Skeletal muscle cell (primary cell): ENCODE measurements at regions not wholly inside any gene's neighbourhood (a gene's known extent, or its start where the extent isn't known, plus 50 kb on each side); places are given as distances from the start of the nearest gene placed in this dataset.
"Not testable (repeated sequence)": the region's sequence is repeated elsewhere in the genome, so short reads cannot be mapped to it uniquely, and the experiment has no call there.

Source experiments
- DNase-seq: peaks from one replicate; pipeline ENCODE4 v3.0.0-alpha.2; 2010; ENCODE audit warnings: low read depth
- H3K4me3 ChIP-seq: 2 replicates; pipeline ENCODE4 v1.5.1; 2011; ENCODE audit warnings: low read depth, mild to moderate bottlenecking, control low read depth, low read length, moderate library complexity

DNA sequence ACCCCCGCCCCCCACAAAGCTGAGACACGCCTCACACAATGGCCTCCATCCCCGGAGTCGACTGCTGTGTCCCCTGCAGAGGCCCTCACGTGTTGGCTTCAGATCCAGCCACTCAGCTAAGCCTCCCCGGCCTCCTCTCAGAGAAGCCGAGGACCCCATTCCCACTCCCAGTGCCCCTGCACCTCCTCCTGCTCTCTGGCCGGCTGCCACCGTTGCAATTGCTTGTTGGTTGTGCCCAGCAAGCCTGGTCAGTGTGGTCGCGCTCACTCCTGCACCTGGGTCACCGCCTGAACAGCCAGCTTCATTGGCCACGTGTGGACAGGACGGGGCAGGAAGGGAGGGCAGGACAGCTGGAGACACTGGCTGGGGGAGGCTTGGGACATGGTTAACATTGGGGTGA is 191.5 kb upstream of the SALL3 start:
- H3K4me3 ChIP-seq: no peak overlapping the region
- no peak for DNase-seq

DNA sequence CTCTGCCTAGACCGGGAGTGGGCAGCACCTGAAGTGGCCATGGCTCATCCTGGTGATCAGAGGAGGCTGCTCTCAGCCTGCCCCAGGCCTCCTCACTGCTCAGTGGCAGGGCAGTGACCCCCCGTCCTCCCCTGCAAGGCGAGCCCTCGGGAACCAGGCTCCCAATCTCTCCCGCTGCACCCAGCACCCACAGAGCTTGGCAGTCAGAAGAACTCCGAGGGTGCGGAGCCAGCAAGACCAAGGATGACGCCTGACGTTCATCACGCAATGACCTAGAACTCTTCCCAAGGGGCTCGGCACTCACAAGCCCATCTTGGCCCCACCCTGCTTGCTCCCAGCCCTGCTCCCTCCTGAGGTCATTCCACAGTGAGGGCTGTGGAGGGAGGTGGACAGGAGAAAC is 189.8 kb upstream of the SALL3 start:
- DNase-seq: no peak
- H3K4me3 ChIP-seq: no peak overlapping the region

DNA sequence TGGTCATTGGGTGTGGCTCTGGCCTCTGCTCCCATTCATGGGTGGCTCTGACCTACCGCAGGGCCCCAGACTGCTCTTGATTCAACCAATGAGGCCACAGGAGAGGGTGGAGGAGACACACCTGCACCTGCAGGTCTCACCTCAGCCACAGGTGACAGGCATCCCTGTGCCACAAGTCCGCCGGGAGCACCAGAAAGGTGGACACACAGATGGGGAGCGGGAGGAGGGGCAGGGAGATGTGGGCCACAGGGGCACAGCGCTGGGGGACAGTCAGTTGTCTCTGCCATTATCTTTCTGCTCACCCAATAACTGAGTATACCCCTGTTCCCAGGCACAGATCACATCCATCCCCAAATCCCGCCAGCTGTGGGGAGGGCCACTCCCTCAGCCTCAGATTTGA is 189.1 kb upstream of the SALL3 start:
- no peak for DNase-seq
- no peak overlapping the region for H3K4me3 ChIP-seq

DNA sequence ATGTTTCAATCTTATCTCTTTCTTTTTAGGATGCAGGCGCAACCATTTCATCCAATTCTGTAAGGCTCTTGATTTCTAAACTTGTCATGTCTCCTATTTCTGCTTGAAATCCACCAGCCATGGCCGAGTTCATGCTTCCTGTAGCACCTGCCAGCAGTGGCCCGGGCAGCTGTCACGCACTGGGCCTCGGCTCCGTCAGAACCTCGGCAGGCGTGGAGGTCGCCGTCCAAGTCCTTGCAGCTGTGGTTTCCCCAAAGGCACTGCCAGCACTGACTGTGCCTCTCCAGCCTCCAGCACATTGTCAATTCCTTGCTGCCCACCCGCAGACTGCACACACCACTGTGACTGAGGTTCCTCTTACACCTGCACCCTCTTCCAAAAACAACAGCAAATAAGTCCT is 188.7 kb upstream of the SALL3 start:
- H3K4me3 ChIP-seq: no peak overlapping the region
- no peak for DNase-seq

DNA sequence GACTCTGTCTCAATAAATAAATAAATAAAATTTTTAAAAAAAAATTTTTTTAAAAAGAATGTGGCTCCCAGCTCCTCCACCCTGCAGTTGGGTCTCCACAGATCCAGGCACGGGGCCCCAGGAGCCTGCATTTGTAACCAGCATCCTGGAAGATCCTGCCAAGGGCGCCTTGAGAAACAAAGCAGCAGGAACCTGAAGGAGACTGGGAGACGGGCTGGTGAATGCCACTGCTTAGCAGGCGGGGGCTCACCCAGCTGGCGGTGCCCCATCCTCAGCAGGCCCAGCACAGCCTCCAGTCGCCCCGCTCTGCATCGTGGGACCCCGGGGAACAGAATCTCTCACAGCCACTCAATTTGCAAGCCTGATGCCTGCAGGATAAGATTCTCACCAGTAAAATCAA is 187.5 kb upstream of the SALL3 start:
- no peak overlapping the region for H3K4me3 ChIP-seq
- DNase-seq: no peak

DNA sequence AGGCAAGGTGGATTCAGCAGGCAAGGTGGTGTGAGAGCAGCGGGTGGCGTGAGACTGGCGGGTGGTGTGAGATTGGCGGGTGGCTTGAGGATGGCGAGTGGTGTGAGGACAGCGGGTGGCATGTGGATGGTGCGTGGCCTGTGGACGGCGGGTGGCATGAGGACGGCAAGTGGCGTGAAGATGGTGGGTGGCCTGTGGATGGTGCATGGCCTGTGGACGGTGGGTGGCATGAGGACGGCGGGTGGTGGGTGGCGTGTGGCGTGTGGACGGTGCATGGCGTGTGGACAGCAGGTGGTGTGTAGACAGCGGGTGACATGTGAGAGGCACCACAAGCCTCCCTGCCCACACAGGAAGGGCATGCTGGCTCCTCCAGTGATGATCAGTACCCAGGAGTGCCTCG is 186.9 kb upstream of the SALL3 start:
- H3K4me3 ChIP-seq: no peak overlapping the region
- no peak for DNase-seq

DNA sequence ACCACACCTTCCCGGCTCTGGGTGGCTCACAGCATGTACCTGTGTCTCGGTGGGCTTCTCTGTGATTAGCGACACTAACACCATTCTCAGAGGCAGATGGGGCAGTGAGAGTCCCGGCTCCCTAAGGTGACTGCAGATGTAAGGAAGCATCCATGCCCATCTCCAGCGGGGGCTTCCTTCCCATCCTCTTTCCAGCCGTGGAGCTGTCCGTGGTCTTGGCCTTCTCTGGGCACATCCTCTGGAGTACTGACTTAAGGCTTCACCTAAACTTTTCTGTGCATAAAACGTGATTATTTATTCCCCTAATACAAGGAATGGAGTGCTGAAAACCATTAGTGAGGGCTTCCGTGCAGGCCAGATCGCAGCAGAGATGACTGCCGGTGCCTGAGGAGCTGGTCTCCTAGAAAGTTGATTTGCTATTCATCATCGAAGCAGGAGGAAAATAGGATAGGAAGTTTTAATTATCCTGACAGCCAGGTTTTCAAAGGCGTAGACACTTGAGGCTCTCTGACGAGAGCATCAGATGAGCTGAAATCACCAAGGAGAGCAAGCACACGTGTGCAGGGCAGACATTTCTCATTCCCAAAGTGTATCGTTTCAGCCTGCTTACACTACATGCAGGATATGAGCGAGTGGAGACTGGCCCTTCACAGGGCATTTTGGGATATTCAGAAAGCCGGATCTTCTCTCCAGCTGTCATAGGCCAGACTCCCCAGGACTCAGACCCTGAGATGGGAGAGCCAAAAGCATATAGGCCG is 186.1 kb upstream of the SALL3 start:
- no peak for DNase-seq
- H3K4me3 ChIP-seq: no peak overlapping the region

DNA sequence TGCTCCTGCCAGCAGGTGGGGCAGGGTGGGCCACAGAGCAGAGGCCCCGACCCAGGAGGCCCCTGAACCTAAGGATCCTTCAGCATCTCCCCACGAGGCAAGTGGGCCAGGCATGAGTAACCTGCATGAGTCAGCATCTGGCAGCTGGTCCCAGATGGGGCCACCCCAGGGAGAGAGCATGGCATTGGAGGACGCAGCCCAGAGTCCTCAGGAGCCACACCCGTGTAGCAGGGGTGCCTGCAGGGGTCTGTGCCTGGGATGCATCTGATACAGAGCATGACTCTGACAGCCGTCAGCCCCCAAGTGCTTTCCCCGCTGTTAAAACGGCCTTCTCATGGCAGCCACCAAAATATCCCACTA is 185.6 kb upstream of the SALL3 start:
- no peak for DNase-seq
- no peak overlapping the region for H3K4me3 ChIP-seq

DNA sequence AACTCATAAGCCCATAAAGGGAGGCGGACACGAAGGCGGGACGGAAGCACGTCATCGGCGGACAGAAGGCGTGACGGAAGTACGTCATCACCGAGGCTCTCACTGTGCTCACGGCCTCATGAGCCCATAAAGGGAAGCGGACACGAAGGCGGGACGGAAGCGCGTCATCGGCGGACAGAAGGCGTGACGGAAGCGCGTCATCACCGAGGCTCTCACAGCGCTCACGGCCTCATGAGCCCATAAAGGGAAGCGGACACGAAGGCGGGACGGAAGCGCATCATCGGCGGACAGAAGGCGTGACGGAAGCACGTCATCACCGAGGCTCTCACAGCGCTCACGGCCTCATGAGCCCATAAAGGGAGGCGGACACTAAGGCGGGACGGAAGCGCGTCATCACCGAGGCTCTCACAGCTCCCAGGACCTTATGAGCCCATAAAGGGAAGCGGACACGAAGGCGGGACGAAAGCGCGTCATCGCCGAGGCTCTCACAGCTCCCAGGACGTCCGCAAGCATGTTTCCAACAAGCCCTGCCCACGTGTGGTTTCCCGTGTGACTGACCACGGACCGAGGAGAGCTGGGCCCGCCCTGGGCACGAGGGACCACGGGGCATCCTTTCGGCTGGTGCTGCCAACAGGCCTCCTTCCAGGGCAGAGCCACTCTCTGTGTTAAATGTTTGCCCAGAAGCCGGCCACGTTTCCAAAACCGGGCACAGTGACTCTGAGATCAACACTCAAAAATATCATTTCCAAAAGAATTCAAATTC is 182.7 kb upstream of the SALL3 start:
- H3K4me3 ChIP-seq: no peak overlapping the region
- no peak for DNase-seq

DNA sequence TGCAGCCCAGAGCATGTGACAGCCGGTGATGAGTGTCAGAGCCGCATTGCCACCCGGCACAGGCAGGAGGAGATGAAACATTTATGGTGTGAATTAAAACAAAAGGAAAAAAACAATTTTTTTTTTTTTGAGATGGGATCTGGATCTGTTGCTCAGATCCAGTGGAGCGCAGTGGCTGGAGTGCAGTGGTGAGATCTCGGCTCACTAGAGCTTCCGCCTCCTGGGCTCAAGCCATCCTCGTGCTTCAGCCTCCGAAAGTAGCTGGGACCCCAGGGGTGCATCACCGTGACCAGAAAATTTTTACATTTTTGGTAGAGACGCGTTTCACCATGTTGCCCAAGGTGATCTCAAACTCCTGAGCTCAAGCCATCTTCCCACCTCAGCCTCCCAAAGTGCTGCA is 182.1 kb upstream of the SALL3 start:
- H3K4me3 ChIP-seq: no peak overlapping the region
- no peak for DNase-seq

DNA sequence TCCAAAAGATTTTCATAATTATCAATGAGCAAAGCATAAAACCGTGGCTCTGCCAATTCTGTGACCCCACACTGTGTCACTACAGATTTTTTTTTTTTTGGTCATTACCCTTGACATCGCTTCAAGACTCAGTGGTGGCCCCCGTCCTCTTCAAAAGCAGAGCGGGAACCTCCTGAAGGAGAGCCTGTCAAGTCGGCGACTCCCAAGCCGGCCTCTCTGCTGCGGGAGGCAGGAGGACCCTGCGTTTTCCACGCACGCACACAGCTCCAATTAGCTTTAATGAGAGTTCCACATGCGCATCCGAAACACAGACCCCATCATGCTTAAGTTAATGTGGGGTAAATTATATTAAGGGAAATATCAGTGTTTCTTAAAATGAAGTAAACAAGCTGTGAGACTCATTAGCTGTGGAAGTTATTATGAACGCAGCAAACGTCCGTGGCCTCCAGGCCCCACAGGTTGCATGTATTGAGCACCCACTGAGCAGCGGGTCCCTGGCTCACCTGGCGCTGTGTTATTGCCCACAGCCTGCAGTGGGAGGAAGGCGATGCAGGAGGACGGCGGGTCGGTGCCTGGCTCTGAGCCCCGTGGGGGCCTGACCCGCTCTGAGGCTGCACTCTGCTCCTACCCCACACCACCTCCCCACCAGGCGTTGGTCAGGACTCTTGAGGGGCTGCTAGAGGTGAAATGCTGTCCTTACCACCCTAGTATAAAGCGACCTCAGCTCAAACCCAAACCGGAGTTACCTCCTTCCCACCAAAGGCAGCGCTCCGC is 181.0 kb upstream of the SALL3 start:
- H3K4me3 ChIP-seq: no peak overlapping the region
- no peak for DNase-seq

DNA sequence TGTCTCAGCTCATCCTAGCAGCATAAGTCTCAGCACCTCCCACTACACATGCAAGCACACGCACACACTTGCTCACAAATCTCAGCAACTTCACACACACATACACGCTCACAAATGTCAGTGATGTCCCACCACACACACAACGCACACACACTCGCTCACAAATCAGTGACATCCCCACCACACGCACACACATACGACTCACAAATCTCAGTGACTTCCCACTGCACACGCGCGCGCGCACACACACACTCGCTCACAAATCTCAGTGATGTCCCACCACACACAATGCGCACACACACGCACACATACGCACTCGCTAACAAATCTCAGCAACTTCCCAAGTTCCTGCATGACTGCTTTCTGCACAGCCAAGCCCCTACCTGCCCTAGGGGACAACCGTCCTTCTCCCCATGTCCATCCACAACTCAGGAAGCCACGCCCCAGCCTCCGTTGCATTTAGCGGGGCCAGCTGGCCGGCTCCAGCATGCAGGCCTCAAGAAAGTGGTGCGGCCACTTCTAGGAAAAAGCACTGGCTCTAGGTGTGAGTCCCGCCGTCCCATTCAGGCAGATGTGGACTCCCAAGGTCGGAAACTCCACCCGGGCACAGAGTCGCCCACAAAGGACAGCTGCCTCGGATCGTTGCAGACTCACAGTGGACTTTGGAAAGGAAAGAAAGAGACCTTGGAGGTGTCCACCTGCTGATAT is 180.1 kb upstream of the SALL3 start:
- DNase-seq: no peak
- H3K4me3 ChIP-seq: no peak overlapping the region

DNA sequence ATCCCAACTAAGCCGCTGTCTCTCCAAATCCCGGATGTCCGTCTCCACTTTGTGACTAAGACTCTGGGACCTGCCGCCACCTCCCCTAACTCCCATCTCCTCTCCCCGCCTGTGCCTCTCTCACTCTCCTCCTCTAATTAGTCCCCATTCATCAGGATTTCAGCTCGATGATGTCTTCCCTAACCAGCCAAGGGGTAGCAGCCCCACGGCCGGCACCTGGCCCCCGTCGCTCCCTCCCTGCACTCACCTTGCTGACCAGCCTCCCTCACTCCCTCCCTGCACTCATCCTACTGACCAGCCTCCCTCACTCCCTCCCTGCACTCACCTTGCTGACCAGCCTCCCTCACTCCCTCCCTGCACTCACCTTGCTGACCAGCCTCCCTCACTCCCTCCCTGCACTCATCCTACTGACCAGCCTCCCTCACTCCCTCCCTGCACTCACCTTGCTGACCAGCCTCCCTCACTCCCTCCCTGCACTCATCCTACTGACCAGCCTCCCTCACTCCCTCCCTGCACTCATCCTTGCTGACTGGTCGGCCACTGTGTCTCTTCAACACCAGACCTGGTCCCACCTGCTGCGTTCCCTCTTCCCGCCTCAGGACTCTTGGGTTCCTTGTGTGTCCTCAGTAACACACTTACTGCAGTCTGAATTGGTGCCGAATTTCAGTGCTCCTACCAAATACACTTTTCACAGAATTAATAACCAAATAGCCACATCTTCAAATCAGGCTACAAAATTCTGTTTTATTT is 179.3 kb upstream of the SALL3 start:
- not testable (repeated sequence) for DNase-seq, H3K4me3 ChIP-seq

DNA sequence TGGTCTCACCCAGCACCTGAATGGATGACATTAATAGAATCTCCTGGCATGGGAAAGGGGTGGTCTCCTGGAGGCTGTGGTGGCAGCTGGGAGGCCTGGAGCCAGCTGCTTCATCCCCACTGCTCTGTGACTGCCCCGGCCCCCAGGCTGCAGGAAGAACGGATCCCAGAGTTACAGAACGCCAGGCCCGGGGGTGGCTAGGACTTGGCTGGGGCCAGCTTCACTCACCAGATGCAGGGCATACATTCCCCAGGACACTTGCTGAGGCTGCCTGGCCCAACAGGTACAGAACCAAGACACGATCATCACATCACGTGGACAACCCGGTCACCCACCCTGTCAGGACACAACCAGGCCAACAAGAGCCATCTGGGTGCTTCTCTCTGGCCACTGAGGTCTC is 178.6 kb upstream of the SALL3 start:
- no peak for DNase-seq
- H3K4me3 ChIP-seq: no peak overlapping the region

DNA sequence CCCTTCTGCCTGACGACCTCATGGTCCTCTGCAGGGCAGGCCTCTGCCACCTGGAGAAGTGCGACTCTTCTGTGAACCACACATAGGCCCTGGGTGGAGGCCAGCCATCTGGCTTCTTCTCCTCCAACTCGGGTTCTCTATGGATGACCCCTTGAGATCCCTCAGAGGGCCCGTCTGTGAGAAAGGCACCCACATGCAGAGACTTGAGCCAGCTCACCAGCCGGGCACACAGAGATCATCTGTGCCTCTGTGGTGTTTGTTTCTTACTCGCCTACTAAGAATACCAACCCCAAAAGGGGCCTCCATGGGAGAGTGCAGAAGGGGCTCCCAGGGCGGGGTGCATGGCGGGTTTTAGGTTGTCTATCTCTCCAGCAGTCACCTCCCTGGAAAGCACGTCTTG is 176.5 kb upstream of the SALL3 start:
- no peak for DNase-seq
- no peak overlapping the region for H3K4me3 ChIP-seq

DNA sequence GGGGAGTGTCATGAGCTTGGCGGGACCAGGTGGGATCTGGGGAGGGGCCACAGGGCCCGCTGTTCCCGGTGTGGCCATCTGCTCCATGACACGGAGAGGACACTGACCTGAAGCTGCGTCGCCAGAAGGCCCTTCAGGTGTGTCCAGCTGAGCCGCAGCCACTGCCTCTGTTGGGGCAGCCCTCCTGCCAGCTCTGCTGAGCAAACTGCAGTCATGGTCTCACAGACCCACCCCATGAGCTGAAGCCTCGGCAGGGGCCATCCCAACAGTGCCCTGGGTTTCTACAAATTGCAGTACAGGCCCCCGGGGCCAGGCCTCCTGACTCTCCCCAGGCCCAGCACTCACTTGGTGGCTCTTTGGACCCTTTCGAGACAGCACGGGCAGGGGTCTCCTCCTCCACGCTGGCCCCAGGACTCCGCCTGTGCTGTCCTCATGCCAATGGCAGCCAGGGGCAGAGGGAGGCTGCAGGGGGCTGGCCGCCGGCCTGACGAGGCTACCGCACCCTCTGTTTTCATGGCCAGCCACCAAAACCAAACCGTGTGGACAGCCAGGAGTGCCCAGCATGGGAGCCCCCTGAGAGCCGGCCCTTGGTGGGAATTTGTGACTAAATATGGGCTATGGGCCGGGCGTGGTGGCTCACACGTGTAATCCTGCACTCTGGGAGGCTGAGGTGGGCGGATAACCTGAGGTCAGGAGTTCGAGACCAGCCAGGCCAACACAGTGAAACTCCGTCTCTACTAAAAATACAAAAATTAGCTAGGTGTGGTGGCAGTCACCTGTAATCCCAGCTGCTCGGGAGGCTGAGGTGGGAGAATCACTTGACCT is 175.2 kb upstream of the SALL3 start:
- DNase-seq: no peak
- H3K4me3 ChIP-seq: no peak overlapping the region

DNA sequence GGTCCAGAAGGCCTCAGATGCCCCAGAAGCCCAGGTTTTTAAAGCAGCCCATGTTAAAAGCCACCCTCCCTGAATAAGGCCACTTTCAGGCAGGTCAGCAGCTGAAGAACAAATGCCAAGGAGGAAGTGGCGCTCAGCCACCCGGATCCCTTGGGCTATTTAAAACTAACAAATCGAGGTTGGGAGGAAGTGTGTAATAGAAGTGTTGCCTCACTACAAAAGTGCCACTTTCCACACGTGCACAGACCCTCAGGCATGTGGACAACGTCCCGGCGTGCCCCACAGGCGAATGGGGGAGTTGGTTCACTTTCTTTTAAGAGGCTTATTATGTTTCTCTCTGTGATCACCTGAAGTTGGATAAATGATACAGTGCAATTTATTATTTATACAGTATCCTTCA is 173.8 kb upstream of the SALL3 start:
- no peak overlapping the region for H3K4me3 ChIP-seq
- DNase-seq: no peak

DNA sequence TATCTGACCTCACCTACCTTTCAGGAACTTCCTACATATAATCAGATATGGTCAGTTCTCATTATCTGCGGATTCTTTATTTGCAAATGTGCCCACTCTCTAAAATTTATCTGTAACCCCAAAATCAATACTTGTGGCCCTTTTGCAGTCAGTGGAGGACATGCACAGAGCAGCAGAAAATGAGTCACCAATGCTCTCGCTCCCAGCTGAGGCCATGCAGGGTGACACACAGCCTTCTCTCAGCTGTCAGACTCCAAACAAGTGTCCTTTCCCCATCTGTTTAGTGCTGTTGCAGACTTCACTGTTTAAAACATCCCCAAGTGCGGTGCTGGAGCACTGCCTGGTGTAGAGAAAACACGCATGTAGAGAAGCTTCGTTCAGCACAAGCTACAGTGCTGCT is 171.9 kb upstream of the SALL3 start:
- no peak overlapping the region for H3K4me3 ChIP-seq
- no peak for DNase-seq

DNA sequence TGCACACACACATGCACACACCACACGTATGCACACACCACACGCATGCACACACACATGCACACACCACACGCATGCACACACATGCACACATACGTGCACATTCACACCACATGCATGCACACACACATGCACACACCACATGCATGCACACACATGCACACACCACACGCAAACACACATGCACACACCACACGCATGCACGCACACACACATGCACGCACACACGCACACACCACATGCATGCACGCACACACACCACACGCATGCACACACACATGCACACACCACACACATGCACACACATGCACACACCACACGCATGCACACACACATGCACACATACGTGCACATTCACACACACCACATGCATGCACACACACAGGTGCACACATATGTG is 169.8 kb upstream of the SALL3 start:
- DNase-seq: no peak
- H3K4me3 ChIP-seq: no peak overlapping the region
